HCT116 (cell line): ENCODE measurements at regions not wholly inside any gene's neighbourhood (a gene's known extent, or its start where the extent isn't known, plus 50 kb on each side); places are given as distances from the start of the nearest gene placed in this dataset.

ENCODE experiments used
- ATAC-seq: fragments of 200-7000 bp; cut with Tn5 transposase; 2 replicates; pipeline ENCODE4 v1.9.1; 2020; ENCODE audit warnings: mild to moderate bottlenecking, moderate library complexity
- BruUV-seq: library from RNA; stranded (reverse); fragments of 400-500 nt; replicated peaks from 2 replicates; lab custom pipeline; 2021; lab: Mats Ljungman, UMichigan
- CTCF ChIA-PET: fragments of 300-600 bp; sonication (Branson Sonifier 250); formaldehyde crosslinking; loops from one replicate; lab custom pipeline; 2021; ENCODE audit warnings: antibody characterized with exemption; lab: Charles Lee
- POLR2A ChIA-PET: fragments of 300-600, 350-600 bp; sonication (Branson Sonifier 250); formaldehyde crosslinking; loops from one replicate; lab custom pipeline; 2021; ENCODE audit warnings: antibody characterized with exemption; lab: Charles Lee
- RAD21 ChIA-PET, 2 experiments: fragments of 300-600 bp; sonication (Branson Sonifier 250); formaldehyde crosslinking; loops; one replicate each; lab custom pipeline; 2023; ENCODE audit warnings: low total read pairs in 2 of 2; ENCODE audit not compliant: uncharacterized antibody in 2 of 2, unreplicated experiment in 2 of 2, low non-redundant PET in 1 of 2; lab: Charles Lee
- DNase-seq: peaks from one replicate; pipeline ENCODE4 v3.0.0-alpha.2; 2010; ENCODE audit warnings: low read depth, low spot score
- H2AFZ ChIP-seq: fragments of 200-600 bp; shearing (Covaris generic), sonication (generic); 2 replicates; pipeline ENCODE4 v1.6.1; 2017; ENCODE audit warnings: low read depth, mixed run types, mixed read lengths, antibody characterized with exemption, low read length; ENCODE audit not compliant: poor library complexity, severe bottlenecking
- H3K27ac ChIP-seq: 2 replicates; pipeline ENCODE4 v1.5.1; 2012; ENCODE audit warnings: low read depth, low read length
- H3K27me3 ChIP-seq: fragments of 200-600 bp; sonication (generic); 2 replicates; pipeline ENCODE4 v1.6.1; 2016; ENCODE audit warnings: mixed run types, low read length, mixed read lengths; ENCODE audit not compliant: insufficient read depth
- H3K36me3 ChIP-seq, 2 experiments: fragments of 200-500 bp in 1 of 2; fragments of 200-600 bp in 1 of 2; sonication (Bioruptor generic) in 1 of 2; sonication (generic) in 1 of 2; 2 replicates each; pipeline versions ENCODE4 v1.5.1 to v1.6.1; 2014 to 2016; ENCODE audit warnings: low read length in 2 of 2, inconsistent platforms in 1 of 2, mixed read lengths in 1 of 2, mixed run types in 1 of 2; ENCODE audit not compliant: insufficient read depth in 2 of 2, control insufficient read depth in 1 of 2
- H3K4me1 ChIP-seq, 2 experiments: fragments of 200-600 bp in 1 of 2; sonication (generic) in 1 of 2; 2 replicates each; pipeline versions ENCODE4 v1.5.1 to v1.6.1; 2012 to 2017; ENCODE audit warnings: low read length in 2 of 2, inconsistent platforms in 1 of 2, mild to moderate bottlenecking in 1 of 2, mixed read lengths in 1 of 2, mixed run types in 1 of 2, moderate library complexity in 1 of 2; ENCODE audit not compliant: insufficient read depth in 2 of 2, control insufficient read depth in 1 of 2
- H3K4me2 ChIP-seq: fragments of 200-600 bp; sonication (generic); 2 replicates; pipeline ENCODE4 v1.6.1; 2017; ENCODE audit warnings: mixed run types, low read length, mixed read lengths
- H3K4me3 ChIP-seq, 2 experiments: fragments of 200-600 bp in 1 of 2; sonication (generic) in 1 of 2; replicated peaks in 1 of 2; 2 replicates each; pipeline ENCODE4 v1.5.1; 2011 to 2016; ENCODE audit warnings: low read length in 2 of 2, control low read depth in 1 of 2, low read depth in 1 of 2, mild to moderate bottlenecking in 1 of 2, mixed read lengths in 1 of 2, mixed run types in 1 of 2
- H3K79me2 ChIP-seq: fragments of 200-600 bp; sonication (generic); 2 replicates; pipeline ENCODE4 v1.6.1; 2017; ENCODE audit warnings: mild to moderate bottlenecking, mixed run types, low read length, moderate library complexity, mixed read lengths; ENCODE audit not compliant: insufficient read depth
- H3K9ac ChIP-seq: fragments of 200-600 bp; sonication (generic); 2 replicates; pipeline ENCODE4 v1.6.1; 2016; ENCODE audit warnings: low read length, mixed read lengths
- H3K9me2 ChIP-seq: fragments of 200-600 bp; sonication (generic), shearing (Covaris generic); 2 replicates; pipeline ENCODE4 v1.6.1; 2017; ENCODE audit warnings: mixed run types, mild to moderate bottlenecking, moderate library complexity; ENCODE audit not compliant: insufficient read depth
- H3K9me3 ChIP-seq, 2 experiments: fragments of 200-500 bp in 1 of 2; fragments of 200-600 bp in 1 of 2; sonication (Bioruptor generic) in 1 of 2; sonication (generic) in 1 of 2; 2 replicates each; pipeline ENCODE4 v1.6.1; 2014 to 2017; ENCODE audit warnings: low read length in 2 of 2, mixed read lengths in 2 of 2, inconsistent platforms in 1 of 2, low read depth in 1 of 2, mild to moderate bottlenecking in 1 of 2, mixed run types in 1 of 2, moderate library complexity in 1 of 2; ENCODE audit not compliant: control insufficient read depth in 1 of 2, insufficient read depth in 1 of 2
- H4K20me1 ChIP-seq: fragments of 200-600 bp; sonication (generic), shearing (Covaris generic); 2 replicates; pipeline ENCODE4 v1.6.1; 2017; ENCODE audit warnings: mixed run types, mild to moderate bottlenecking, moderate library complexity; ENCODE audit not compliant: insufficient read depth
- CEBPB ChIP-seq: IDR thresholded peaks from 2 replicates; pipeline ENCODE4 v1.6.1; 2012; ENCODE audit warnings: low read depth
- CTCF ChIP-seq, 3 experiments: fragments of 200-600 bp in 1 of 3; sonication (generic) in 1 of 3; IDR thresholded peaks in 2 of 3; conservative IDR thresholded peaks in 1 of 3; 2 replicates each; pipeline ENCODE4 v1.5.1; 2012 to 2017; ENCODE audit warnings: low read depth in 2 of 3, low read length in 2 of 3, antibody characterized with exemption in 1 of 3, borderline replicate concordance in 1 of 3, control low read depth in 1 of 3, mild to moderate bottlenecking in 1 of 3, mixed read lengths in 1 of 3, mixed run types in 1 of 3, moderate library complexity in 1 of 3; ENCODE audit not compliant: insufficient read depth in 1 of 3
- ELF1 ChIP-seq: IDR thresholded peaks from 2 replicates; pipeline ENCODE4 v1.6.1; 2012; ENCODE audit warnings: low read depth, borderline replicate concordance
- EZH2 ChIP-seq: fragments of 200-600 bp; sonication (generic); IDR thresholded peaks from 2 replicates; pipeline ENCODE4 v1.6.1; 2017; ENCODE audit warnings: antibody characterized with exemption, mixed run types
- EZH2phosphoT487 ChIP-seq: fragments of 200-600 bp; IDR thresholded peaks from 2 replicates; pipeline ENCODE4 v1.6.1; 2018; ENCODE audit warnings: antibody characterized with exemption, borderline replicate concordance
- FOSL1 ChIP-seq: IDR thresholded peaks from 2 replicates; pipeline ENCODE4 v1.6.1; 2012; ENCODE audit warnings: low read depth
- JUND ChIP-seq: IDR thresholded peaks from 2 replicates; pipeline ENCODE4 v1.6.1; 2012
- POLR2A ChIP-seq: IDR thresholded peaks from 2 replicates; pipeline ENCODE4 v1.7.0; 2011; ENCODE audit warnings: borderline replicate concordance; ENCODE audit not compliant: insufficient read depth, insufficient read length; ENCODE audit errors: extremely low read depth
- POLR2AphosphoS5 ChIP-seq: IDR thresholded peaks from 2 replicates; pipeline ENCODE4 v1.6.1; 2011; ENCODE audit warnings: mild to moderate bottlenecking, low read depth, low read length, moderate library complexity
- RAD21 ChIP-seq: IDR thresholded peaks from 2 replicates; pipeline ENCODE4 v1.6.1; 2012; ENCODE audit warnings: low read depth, mild to moderate bottlenecking
- SIN3A ChIP-seq: IDR thresholded peaks from 2 replicates; pipeline ENCODE4 v1.6.1; 2012; ENCODE audit warnings: low read depth
- SP1 ChIP-seq: IDR thresholded peaks from 2 replicates; pipeline ENCODE4 v1.6.1; 2012; ENCODE audit warnings: low read depth
- SRF ChIP-seq: IDR thresholded peaks from 2 replicates; pipeline ENCODE4 v1.6.1; 2012; ENCODE audit warnings: low read depth
- YY1 ChIP-seq: IDR thresholded peaks from 2 replicates; pipeline ENCODE4 v1.6.1; 2011; ENCODE audit warnings: low read length, low read depth, moderate library complexity, mild to moderate bottlenecking; ENCODE audit not compliant: insufficient replicate concordance; ENCODE audit errors: extremely low read depth
- ZBTB33 ChIP-seq: IDR thresholded peaks from 2 replicates; pipeline ENCODE4 v1.6.1; 2011; ENCODE audit warnings: mild to moderate bottlenecking, low read length, moderate library complexity; ENCODE audit not compliant: insufficient replicate concordance; ENCODE audit errors: extremely low read depth
- ZFX ChIP-seq: fragments of 450-650 bp; IDR thresholded peaks from 2 replicates; pipeline ENCODE4 v1.6.1; 2017
- intact Hi-C: fragments of 100-400 bp; cut with micrococcal nuclease; formaldehyde crosslinking; loops from 2 replicates; pipeline ENCODE4 v1.10.0; 2022
- TF ChIP-seq, protein P1 (sequence below): IDR thresholded peaks from 2 replicates; pipeline ENCODE4 v1.6.1; 2012
- TF ChIP-seq, protein P2 (sequence below): IDR thresholded peaks from 2 replicates; pipeline ENCODE4 v1.6.1; 2012
- TF ChIP-seq, protein P3 (sequence below): IDR thresholded peaks from 2 replicates; pipeline ENCODE4 v1.6.1; 2012; ENCODE audit warnings: low read depth

DNA sequence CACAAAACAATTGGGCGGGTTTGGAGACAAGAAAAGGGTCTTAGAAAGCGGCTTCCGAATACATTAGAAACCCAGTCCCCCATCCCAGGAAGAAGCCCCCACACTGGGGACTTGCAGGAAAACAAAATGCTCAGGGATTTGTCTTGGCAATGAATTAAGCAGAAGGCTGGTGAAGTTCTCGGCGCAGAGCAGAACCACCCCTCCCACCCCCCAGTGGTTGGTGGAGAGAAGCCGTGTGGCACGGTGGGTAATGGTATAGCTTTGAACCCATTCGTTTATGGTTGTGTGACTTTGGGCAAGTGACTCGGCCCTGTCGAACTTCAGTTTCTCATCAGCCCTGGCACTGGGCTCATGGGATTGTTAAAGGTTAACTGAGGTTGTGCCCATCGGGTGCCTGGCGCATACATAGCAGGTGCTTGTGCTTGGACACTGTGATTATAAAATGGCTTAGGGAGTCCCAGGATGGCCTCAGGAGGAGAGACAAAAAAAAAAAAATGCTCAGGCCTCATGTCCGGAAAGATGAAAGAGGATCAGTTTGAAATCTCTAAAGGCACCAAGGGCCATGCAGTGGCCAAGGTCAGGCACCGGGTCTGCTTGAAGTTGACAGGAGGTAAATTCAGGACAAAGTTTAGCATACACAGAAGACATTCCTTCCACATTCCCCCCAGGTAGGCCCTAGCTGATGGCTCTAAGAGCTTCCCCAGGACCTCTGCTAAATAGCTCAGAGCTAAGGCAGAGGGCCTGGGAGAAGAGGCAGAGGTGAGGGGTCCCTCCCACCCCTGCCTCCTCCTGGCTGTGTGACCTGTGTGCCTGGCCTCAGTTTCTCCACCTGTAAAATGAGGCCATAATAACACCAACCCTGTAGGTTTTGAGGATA is 120.1 kb upstream of the PTPN1 start:
- no peak for TF ChIP-seq POLR2A
- TF ChIP-seq RAD21 = no peak
- TF ChIP-seq SIN3A = no peak
- no peak for TF ChIP-seq POLR2AphosphoS5
- no peak for TF ChIP-seq SRF
- TF ChIP-seq CTCF (IDR thresholded peaks at IDR 0.05 in 2 of 3, conservative IDR thresholded peaks at IDR 0.05 in 1 of 3; ENCODE audit: borderline replicate concordance in 1 of 3, insufficient read depth in 1 of 3, low read depth in 2 of 3, low read length in 2 of 3) = no peak
- TF ChIP-seq, protein P1, sequence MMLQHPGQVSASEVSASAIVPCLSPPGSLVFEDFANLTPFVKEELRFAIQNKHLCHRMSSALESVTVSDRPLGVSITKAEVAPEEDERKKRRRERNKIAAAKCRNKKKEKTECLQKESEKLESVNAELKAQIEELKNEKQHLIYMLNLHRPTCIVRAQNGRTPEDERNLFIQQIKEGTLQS = no peak
- TF ChIP-seq JUND = no peak
- TF ChIP-seq EZH2phosphoT487 = no peak
- TF ChIP-seq CEBPB = no peak
- no peak for TF ChIP-seq YY1
- TF ChIP-seq, protein P2, sequence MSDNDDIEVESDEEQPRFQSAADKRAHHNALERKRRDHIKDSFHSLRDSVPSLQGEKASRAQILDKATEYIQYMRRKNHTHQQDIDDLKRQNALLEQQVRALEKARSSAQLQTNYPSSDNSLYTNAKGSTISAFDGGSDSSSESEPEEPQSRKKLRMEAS = no peak
- TF ChIP-seq, protein P3, sequence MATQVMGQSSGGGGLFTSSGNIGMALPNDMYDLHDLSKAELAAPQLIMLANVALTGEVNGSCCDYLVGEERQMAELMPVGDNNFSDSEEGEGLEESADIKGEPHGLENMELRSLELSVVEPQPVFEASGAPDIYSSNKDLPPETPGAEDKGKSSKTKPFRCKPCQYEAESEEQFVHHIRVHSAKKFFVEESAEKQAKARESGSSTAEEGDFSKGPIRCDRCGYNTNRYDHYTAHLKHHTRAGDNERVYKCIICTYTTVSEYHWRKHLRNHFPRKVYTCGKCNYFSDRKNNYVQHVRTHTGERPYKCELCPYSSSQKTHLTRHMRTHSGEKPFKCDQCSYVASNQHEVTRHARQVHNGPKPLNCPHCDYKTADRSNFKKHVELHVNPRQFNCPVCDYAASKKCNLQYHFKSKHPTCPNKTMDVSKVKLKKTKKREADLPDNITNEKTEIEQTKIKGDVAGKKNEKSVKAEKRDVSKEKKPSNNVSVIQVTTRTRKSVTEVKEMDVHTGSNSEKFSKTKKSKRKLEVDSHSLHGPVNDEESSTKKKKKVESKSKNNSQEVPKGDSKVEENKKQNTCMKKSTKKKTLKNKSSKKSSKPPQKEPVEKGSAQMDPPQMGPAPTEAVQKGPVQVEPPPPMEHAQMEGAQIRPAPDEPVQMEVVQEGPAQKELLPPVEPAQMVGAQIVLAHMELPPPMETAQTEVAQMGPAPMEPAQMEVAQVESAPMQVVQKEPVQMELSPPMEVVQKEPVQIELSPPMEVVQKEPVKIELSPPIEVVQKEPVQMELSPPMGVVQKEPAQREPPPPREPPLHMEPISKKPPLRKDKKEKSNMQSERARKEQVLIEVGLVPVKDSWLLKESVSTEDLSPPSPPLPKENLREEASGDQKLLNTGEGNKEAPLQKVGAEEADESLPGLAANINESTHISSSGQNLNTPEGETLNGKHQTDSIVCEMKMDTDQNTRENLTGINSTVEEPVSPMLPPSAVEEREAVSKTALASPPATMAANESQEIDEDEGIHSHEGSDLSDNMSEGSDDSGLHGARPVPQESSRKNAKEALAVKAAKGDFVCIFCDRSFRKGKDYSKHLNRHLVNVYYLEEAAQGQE = no peak
- TF ChIP-seq EZH2 = no peak
- TF ChIP-seq ZBTB33 = no peak
- no peak for TF ChIP-seq SP1
- TF ChIP-seq FOSL1 = no peak
- no peak for TF ChIP-seq ZFX
- TF ChIP-seq ELF1 = no peak
- TF ChIP-seq, all 23 proteins: peak for 0
- intact Hi-C loops = no loop called here
- Histone ChIP-seq H3K27ac (no peak overlapping the region), H4K20me1 (no peaks in the 10 kb centered on the region), H3K36me3 (no peaks in the 10 kb centered on the region), H2AFZ (no peak overlapping the region), H3K9ac (no peak overlapping the region), H3K9me2 (no peaks in the 10 kb centered on the region), H3K4me2 (no peak overlapping the region), H3K27me3 (no peaks in the 10 kb centered on the region), H3K79me2 (no peaks in the 10 kb centered on the region), H3K9me3 (no peaks in the 10 kb centered on the region), H3K4me1 (peaks cover 0 to 6% of the 10 kb centered on the region in 2 experiments; a peak in 2 of 4 replicates), H3K4me3 (no peak overlapping the region)
- CTCF ChIA-PET = no interaction called here
- ATAC-seq (no peak), DNase-seq (no peak)
- no TSS peak for BruUV-seq
- RAD21 ChIA-PET = no interaction called here
- POLR2A ChIA-PET = no interaction called here
